WTC11 (cell line): ENCODE measurements at regions not wholly inside any gene's neighbourhood (a gene's known extent, or its start where the extent isn't known, plus 50 kb on each side); places are given as distances from the start of the nearest gene placed in this dataset.

Experiments used
- ATF3 ChIP-seq: sonication (generic); formaldehyde crosslinking; conservative IDR thresholded peaks from 2 replicates; pipeline ENCODE4 v1.8.1; 2022; ENCODE audit warnings: mild to moderate bottlenecking, missing genetic modification reagents
- E2F4 ChIP-seq: sonication (generic); formaldehyde crosslinking; IDR thresholded peaks from 2 replicates; pipeline ENCODE4 v1.8.1; 2022; ENCODE audit warnings: low read depth, mild to moderate bottlenecking, moderate library complexity, missing genetic modification reagents, borderline replicate concordance
- FOXP1 ChIP-seq: sonication (generic); formaldehyde crosslinking; IDR thresholded peaks from 2 replicates; pipeline ENCODE4 v1.8.0; 2022; ENCODE audit warnings: missing genetic modification reagents, mild to moderate bottlenecking, moderate library complexity, borderline replicate concordance
- MAX ChIP-seq: sonication (generic); formaldehyde crosslinking; IDR thresholded peaks from 2 replicates; pipeline ENCODE4 v1.8.0; 2022; ENCODE audit warnings: mild to moderate bottlenecking, missing genetic modification reagents
- NR3C1 ChIP-seq: sonication (generic); formaldehyde crosslinking; conservative IDR thresholded peaks from 2 replicates; pipeline ENCODE4 v1.8.1; 2023; ENCODE audit warnings: low read depth, mild to moderate bottlenecking, missing genetic modification reagents
- SP1 ChIP-seq: sonication (generic); formaldehyde crosslinking; conservative IDR thresholded peaks from 2 replicates; pipeline ENCODE4 v1.8.1; 2022; ENCODE audit warnings: missing genetic modification reagents
- TEAD1 ChIP-seq: sonication (generic); formaldehyde crosslinking; IDR thresholded peaks from 2 replicates; pipeline ENCODE4 v1.8.0; 2022; ENCODE audit warnings: mild to moderate bottlenecking, missing genetic modification reagents
- ZNF263 ChIP-seq: sonication (generic); formaldehyde crosslinking; IDR thresholded peaks from 2 replicates; pipeline ENCODE4 v1.8.1; 2022; ENCODE audit warnings: low read depth, mild to moderate bottlenecking, moderate library complexity, missing genetic modification reagents

- TF ChIP-seq FOXP1 (CRISPR knock-in tag) = no peak
- no peak for TF ChIP-seq E2F4 (CRISPR knock-in tag)
- TF ChIP-seq ATF3 = no peak
- no peak for TF ChIP-seq MAX (CRISPR knock-in tag)
- no peak for TF ChIP-seq TEAD1
- no peak for TF ChIP-seq SP1 (CRISPR knock-in tag)
- no peak for TF ChIP-seq ZNF263 (CRISPR knock-in tag)
- no peak for TF ChIP-seq NR3C1
Observed at GRCh38 chr16:54842743-54843423, 87.8 kb upstream of the IRX5 start.
